ENCODE measurements at regions not wholly inside any gene's neighbourhood (a gene's known extent, or its start where the extent isn't known, plus 50 kb on each side); places are given as distances from the start of the nearest gene placed in this dataset.

- TF ChIP-seq ATF3 (IDR thresholded peaks at IDR 0.05; ENCODE audit: insufficient read depth, low read depth, low read length) (no peak), SIRT6 (IDR thresholded peaks at IDR 0.05; ENCODE audit: low read length) (no peak), TCF12 (IDR thresholded peaks at IDR 0.05; ENCODE audit: low read depth, low read length) (no peak), CBX5 (IDR thresholded peaks at IDR 0.05; ENCODE audit: low read depth, low read length) (no peak), MAFK (IDR thresholded peaks at IDR 0.05; ENCODE audit: low read depth, low read length) (no peak; the same call in 1 of the 2 replicates)
Observed at GRCh38 chr16:8048433-8048832, 541.9 kb downstream of the TMEM114 start (continued).
